Bronchial epithelial cell (primary cell): ENCODE measurements at regions not wholly inside any gene's neighbourhood (a gene's known extent, or its start where the extent isn't known, plus 50 kb on each side); places are given as distances from the start of the nearest gene placed in this dataset.

Experiments
- DNase-seq: peaks from one replicate; pipeline ENCODE4 v3.0.0-alpha.2; 2010; ENCODE audit warnings: low read depth
- FAIRE-seq: peaks from 2 replicates; lab custom pipeline; 2011; peaks lifted over from hg19 to GRCh38; lab: Jason Lieb, UNC
- H3K27me3 ChIP-seq: 2 replicates; pipeline ENCODE4 v1.5.1; 2011; ENCODE audit warnings: low read length; ENCODE audit not compliant: control insufficient read depth, insufficient read depth
- H3K36me3 ChIP-seq: 2 replicates; pipeline ENCODE4 v1.5.1; 2011; ENCODE audit warnings: low read length; ENCODE audit not compliant: control insufficient read depth, insufficient read depth
- H3K4me3 ChIP-seq: 2 replicates; pipeline ENCODE4 v1.5.1; 2011; ENCODE audit warnings: mild to moderate bottlenecking, low read depth, low read length, control low read depth
- CTCF ChIP-seq: IDR thresholded peaks from 2 replicates; pipeline ENCODE4 v1.5.1; 2011; ENCODE audit warnings: mild to moderate bottlenecking, moderate library complexity, low read length, control low read depth, inconsistent platforms; ENCODE audit not compliant: insufficient read depth, severe bottlenecking

GRCh38 chr1:82453511-82454185, 652.9 kb downstream of the ADGRL2 start:
- no peaks in the 10 kb centered on the region for H3K36me3 ChIP-seq
- H3K27me3 ChIP-seq = no peaks in the 10 kb centered on the region
- peak; percentile 85 for DNase-seq
- no peak for TF ChIP-seq CTCF
- peak; percentile 50 for FAIRE-seq
- no peak overlapping the region for H3K4me3 ChIP-seq

GRCh38 chr1:82452096-82452495, 651.4 kb downstream of the ADGRL2 start:
- Histone ChIP-seq H3K4me3 (no peak overlapping the region), H3K36me3 (no peaks in the 10 kb centered on the region), H3K27me3 (no peaks in the 10 kb centered on the region)
- no peak for FAIRE-seq
- TF ChIP-seq CTCF = no peak
- DNase-seq = no peak

- H3K36me3 ChIP-seq = no peaks in the 10 kb centered on the region
- H3K4me3 ChIP-seq = no peak overlapping the region
- DNase-seq (no peak), FAIRE-seq (no peak)
- no peaks in the 10 kb centered on the region for H3K27me3 ChIP-seq
- TF ChIP-seq CTCF = no peak
Measured at GRCh38 chr1:82451191-82451590, 650.5 kb downstream of the ADGRL2 start.

GRCh38 chr1:82449506-82450057, 648.8 kb downstream of the ADGRL2 start:
- FAIRE-seq (no peak), DNase-seq (no peak)
- no peak for TF ChIP-seq CTCF

GRCh38 chr1:82446955-82447354, 646.2 kb downstream of the ADGRL2 start:
- no peak for TF ChIP-seq CTCF
- Histone ChIP-seq H3K4me3 (no peak overlapping the region), H3K36me3 (no peaks in the 10 kb centered on the region), H3K27me3 (no peaks in the 10 kb centered on the region)
- FAIRE-seq (no peak), DNase-seq (no peak)

More at GRCh38 chr1:82449506-82450057, 648.8 kb downstream of the ADGRL2 start:
- no peak overlapping the region for H3K4me3 ChIP-seq
- H3K27me3 ChIP-seq = no peaks in the 10 kb centered on the region
- H3K36me3 ChIP-seq = no peaks in the 10 kb centered on the region
